GM12891 (cell line): ENCODE measurements at regions not wholly inside any gene's neighbourhood (a gene's known extent, or its start where the extent isn't known, plus 50 kb on each side); places are given as distances from the start of the nearest gene placed in this dataset.

Experiments
- POLR2A ChIP-seq: IDR thresholded peaks from 2 replicates; pipeline ENCODE4 v1.6.1; 2011; ENCODE audit warnings: low read depth, low read length, control low read depth
- POLR2AphosphoS5 ChIP-seq: IDR thresholded peaks from 2 replicates; pipeline ENCODE4 v1.6.1; 2011; ENCODE audit warnings: low read depth, low read length, control low read depth

- no peak for TF ChIP-seq POLR2A
- no peak for TF ChIP-seq POLR2AphosphoS5
These were observed 357.0 kb upstream of the ZNF608 start for GRCh38 chr5:125103459-125103858.
